ENCODE measurements at regions not wholly inside any gene's neighbourhood (a gene's known extent, or its start where the extent isn't known, plus 50 kb on each side); places are given as distances from the start of the nearest gene placed in this dataset.
"Not testable (repeated sequence)": the region's sequence is repeated elsewhere in the genome, so short reads cannot be mapped to it uniquely, and the experiment has no call there.

GRCh38 chr3:154904328-154904727 is 175.8 kb upstream of the MME start:
- intact Hi-C loops (cut with micrococcal nuclease), result loop anchor here (10.0 kb wide), 1 partner anchor 420 kb away; no protein-coding TSS in a partner anchor
- H3K27me3 Mint-ChIP-seq, result no peaks in the 10 kb centered on the region
- peaks cover 5% of the 10 kb centered on the region for H3K4me1 Mint-ChIP-seq (ENCODE audit: low read depth)
- H3K36me3 Mint-ChIP-seq (ENCODE audit: low read depth), result no peaks in the 10 kb centered on the region
- H3K27ac Mint-ChIP-seq, result no peak overlapping the region
- H3K4me3 Mint-ChIP-seq, result no peak overlapping the region
- no peaks in the 10 kb centered on the region for H3K9me3 Mint-ChIP-seq

DNA sequence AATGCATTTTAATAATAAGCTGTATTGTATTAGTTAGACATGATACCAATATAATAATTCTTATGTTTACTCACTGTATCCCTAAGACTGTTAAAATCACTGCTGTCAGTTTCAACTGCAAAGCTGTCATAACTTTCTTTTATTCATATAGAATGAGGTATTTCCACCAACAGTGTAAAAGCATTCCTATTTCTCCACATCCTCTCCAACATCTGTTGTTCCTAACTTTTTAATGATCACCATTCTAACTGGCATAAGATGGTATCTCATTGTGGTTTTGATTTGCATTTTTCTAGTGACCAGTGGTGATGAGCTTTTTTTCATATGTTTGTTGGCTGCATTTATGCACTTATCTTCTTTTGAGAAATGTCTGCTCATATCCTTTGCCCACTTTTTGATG is 177.6 kb upstream of the MME start:
- H3K4me1 Mint-ChIP-seq (ENCODE audit: low read depth); H3K36me3 Mint-ChIP-seq (ENCODE audit: low read depth); H3K27me3 Mint-ChIP-seq; H3K4me3 Mint-ChIP-seq; H3K9me3 Mint-ChIP-seq; H3K27ac Mint-ChIP-seq: not testable (repeated sequence)
- intact Hi-C loops (cut with micrococcal nuclease), result loop anchor here (10.0 kb wide), 1 partner anchor 422 kb away; no protein-coding TSS in a partner anchor

GRCh38 chr3:154901278-154901677 is 178.8 kb upstream of the MME start:
- intact Hi-C loops (cut with micrococcal nuclease), result loop anchor here (10.0 kb wide), 1 partner anchor 424 kb away; no protein-coding TSS in a partner anchor
- Mint-ChIP-seq H3K9me3 (no peaks in the 10 kb centered on the region), H3K4me1 (ENCODE audit: low read depth) (peaks cover 5% of the 10 kb centered on the region), H3K4me3 (no peak overlapping the region), H3K27ac (no peak overlapping the region), H3K36me3 (ENCODE audit: low read depth) (no peaks in the 10 kb centered on the region), H3K27me3 (no peaks in the 10 kb centered on the region)

- Mint-ChIP-seq H3K9me3 (no peaks in the 10 kb centered on the region), H3K4me1 (ENCODE audit: low read depth) (peaks cover 5% of the 10 kb centered on the region), H3K36me3 (ENCODE audit: low read depth) (no peaks in the 10 kb centered on the region), H3K4me3 (no peak overlapping the region), H3K27ac (no peak overlapping the region), H3K27me3 (no peaks in the 10 kb centered on the region)
- intact Hi-C loops (cut with micrococcal nuclease), result loop anchor here (10.0 kb wide), 1 partner anchor 424 kb away; no protein-coding TSS in a partner anchor
These were observed 179.3 kb upstream of the MME start for GRCh38 chr3:154900816-154901215.

GRCh38 chr3:154898916-154899315 is 181.2 kb upstream of the MME start:
- Mint-ChIP-seq H3K9me3 (peaks cover 2% of the 10 kb centered on the region), H3K27ac (no peak overlapping the region), H3K27me3 (no peaks in the 10 kb centered on the region), H3K36me3 (ENCODE audit: low read depth) (no peaks in the 10 kb centered on the region), H3K4me3 (no peak overlapping the region), H3K4me1 (ENCODE audit: low read depth) (peaks cover 1% of the 10 kb centered on the region)
- intact Hi-C loops (cut with micrococcal nuclease), result no loop called here

- intact Hi-C loops (cut with micrococcal nuclease), result no loop called here
- Mint-ChIP-seq H3K9me3 (peaks cover 7% of the 10 kb centered on the region), H3K4me3 (no peak overlapping the region)
These were observed 181.7 kb upstream of the MME start for GRCh38 chr3:154898443-154898842.

DNA sequence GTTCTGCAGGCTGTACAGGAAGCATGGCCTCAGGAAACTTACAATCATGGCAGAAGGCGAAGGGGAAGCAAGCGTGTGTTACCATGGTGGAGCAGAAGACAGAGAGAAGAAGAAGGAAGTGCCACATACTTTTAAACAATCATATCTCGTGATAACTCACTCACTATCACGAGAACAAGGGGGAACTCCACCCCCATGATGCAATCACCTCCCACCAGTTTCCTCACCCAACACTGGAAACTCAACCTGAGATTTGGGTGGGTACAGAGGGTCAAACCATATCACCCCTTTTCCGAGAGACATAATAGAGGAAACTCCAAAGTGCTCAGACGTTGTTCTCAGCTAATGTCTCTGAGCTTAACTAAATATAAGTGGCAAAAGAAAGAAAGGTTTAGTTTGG is 186.3 kb upstream of the MME start:
- H3K9me3 Mint-ChIP-seq, result peaks cover 10% of the 10 kb centered on the region
- no peaks in the 10 kb centered on the region for H3K4me1 Mint-ChIP-seq (ENCODE audit: low read depth)
- H3K27me3 Mint-ChIP-seq, result no peaks in the 10 kb centered on the region
- no peaks in the 10 kb centered on the region for H3K36me3 Mint-ChIP-seq (ENCODE audit: low read depth)
- no peak overlapping the region for H3K27ac Mint-ChIP-seq
- H3K4me3 Mint-ChIP-seq, result no peak overlapping the region
- intact Hi-C loops (cut with micrococcal nuclease), result no loop called here

More at GRCh38 chr3:154898443-154898842, 181.7 kb upstream of the MME start:
- no peaks in the 10 kb centered on the region for H3K27me3 Mint-ChIP-seq
- no peaks in the 10 kb centered on the region for H3K36me3 Mint-ChIP-seq (ENCODE audit: low read depth)
- no peak overlapping the region for H3K27ac Mint-ChIP-seq
- no peaks in the 10 kb centered on the region for H3K4me1 Mint-ChIP-seq (ENCODE audit: low read depth)

GRCh38 chr3:154889227-154889634 is 190.9 kb upstream of the MME start:
- Mint-ChIP-seq H3K27me3 (no peaks in the 10 kb centered on the region), H3K9me3 (peaks cover 23% of the 10 kb centered on the region), H3K4me1 (ENCODE audit: low read depth) (no peaks in the 10 kb centered on the region), H3K27ac (no peak overlapping the region), H3K4me3 (no peak overlapping the region), H3K36me3 (ENCODE audit: low read depth) (no peaks in the 10 kb centered on the region)
- intact Hi-C loops (cut with micrococcal nuclease), result no loop called here

GRCh38 chr3:154887869-154888268 is 192.2 kb upstream of the MME start:
- no peak overlapping the region for H3K4me3 Mint-ChIP-seq
- H3K36me3 Mint-ChIP-seq (ENCODE audit: low read depth), result no peaks in the 10 kb centered on the region
- H3K27me3 Mint-ChIP-seq, result no peaks in the 10 kb centered on the region
- intact Hi-C loops (cut with micrococcal nuclease), result no loop called here
- no peak overlapping the region for H3K27ac Mint-ChIP-seq
- peaks cover 13% of the 10 kb centered on the region for H3K9me3 Mint-ChIP-seq
- no peaks in the 10 kb centered on the region for H3K4me1 Mint-ChIP-seq (ENCODE audit: low read depth)

DNA sequence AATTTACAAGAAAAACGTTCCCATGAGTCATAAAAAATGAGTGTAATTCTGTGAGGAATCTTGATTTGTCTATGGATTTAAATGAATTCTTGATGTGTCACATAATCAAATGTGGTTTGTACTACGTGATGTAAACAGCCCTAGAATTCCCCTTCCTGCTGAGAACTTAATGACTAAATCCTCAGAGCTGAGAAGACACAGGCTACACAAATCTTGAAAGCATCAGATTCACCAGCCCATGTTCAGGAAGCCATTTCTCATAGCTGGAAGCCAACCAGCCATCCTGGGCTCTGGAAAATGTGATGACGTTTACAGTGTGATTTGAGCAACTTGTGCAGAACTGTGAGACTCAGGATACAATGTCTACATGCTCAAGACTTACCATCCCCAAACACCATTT is 193.7 kb upstream of the MME start:
- Mint-ChIP-seq H3K27ac (no peak overlapping the region), H3K4me3 (no peak overlapping the region), H3K27me3 (no peaks in the 10 kb centered on the region), H3K4me1 (ENCODE audit: low read depth) (no peaks in the 10 kb centered on the region), H3K9me3 (peaks cover 13% of the 10 kb centered on the region), H3K36me3 (ENCODE audit: low read depth) (no peaks in the 10 kb centered on the region)
- intact Hi-C loops (cut with micrococcal nuclease), result no loop called here

GRCh38 chr3:154885418-154885817 is 194.7 kb upstream of the MME start:
- peaks cover 13% of the 10 kb centered on the region for H3K9me3 Mint-ChIP-seq
- H3K4me3 Mint-ChIP-seq, result no peak overlapping the region
- H3K27me3 Mint-ChIP-seq, result no peaks in the 10 kb centered on the region
- H3K4me1 Mint-ChIP-seq (ENCODE audit: low read depth), result no peaks in the 10 kb centered on the region
- H3K27ac Mint-ChIP-seq, result no peak overlapping the region
- intact Hi-C loops (cut with micrococcal nuclease), result no loop called here
- no peaks in the 10 kb centered on the region for H3K36me3 Mint-ChIP-seq (ENCODE audit: low read depth)

- H3K4me1 Mint-ChIP-seq (ENCODE audit: low read depth), result no peaks in the 10 kb centered on the region
- no peak overlapping the region for H3K27ac Mint-ChIP-seq
- intact Hi-C loops (cut with micrococcal nuclease), result no loop called here
- H3K36me3 Mint-ChIP-seq (ENCODE audit: low read depth), result no peaks in the 10 kb centered on the region
- no peak overlapping the region for H3K4me3 Mint-ChIP-seq
- no peaks in the 10 kb centered on the region for H3K27me3 Mint-ChIP-seq
- peaks cover 13% of the 10 kb centered on the region for H3K9me3 Mint-ChIP-seq
These were observed 195.2 kb upstream of the MME start for GRCh38 chr3:154884952-154885351.

DNA sequence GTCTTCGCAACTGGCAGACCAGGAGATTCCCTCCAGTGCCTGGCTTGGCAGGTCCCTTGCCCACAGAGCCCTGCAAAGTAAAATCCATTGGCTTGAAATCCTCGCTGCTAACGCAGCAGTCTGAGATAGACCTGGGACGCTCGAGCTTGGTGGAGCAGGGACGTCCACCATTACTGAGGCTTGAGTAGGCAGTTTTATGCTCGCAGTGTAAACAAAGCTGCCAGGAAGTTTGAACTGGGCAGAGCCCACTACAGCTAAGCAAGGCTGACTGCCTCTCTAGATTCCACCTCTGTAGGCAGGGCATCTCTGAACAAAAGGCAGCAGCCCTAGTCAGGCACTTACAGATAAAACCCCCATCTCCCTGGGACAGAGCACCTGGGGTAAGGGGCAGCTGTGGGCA is 205.0 kb upstream of the MME start:
- intact Hi-C loops (cut with micrococcal nuclease), result no loop called here
- Mint-ChIP-seq H3K4me1 (ENCODE audit: low read depth) (peaks cover 16% of the 10 kb centered on the region), H3K4me3 (no peak overlapping the region), H3K27ac (no peak overlapping the region), H3K36me3 (ENCODE audit: low read depth) (no peaks in the 10 kb centered on the region), H3K9me3 (peaks cover 13% of the 10 kb centered on the region), H3K27me3 (no peaks in the 10 kb centered on the region)

DNA sequence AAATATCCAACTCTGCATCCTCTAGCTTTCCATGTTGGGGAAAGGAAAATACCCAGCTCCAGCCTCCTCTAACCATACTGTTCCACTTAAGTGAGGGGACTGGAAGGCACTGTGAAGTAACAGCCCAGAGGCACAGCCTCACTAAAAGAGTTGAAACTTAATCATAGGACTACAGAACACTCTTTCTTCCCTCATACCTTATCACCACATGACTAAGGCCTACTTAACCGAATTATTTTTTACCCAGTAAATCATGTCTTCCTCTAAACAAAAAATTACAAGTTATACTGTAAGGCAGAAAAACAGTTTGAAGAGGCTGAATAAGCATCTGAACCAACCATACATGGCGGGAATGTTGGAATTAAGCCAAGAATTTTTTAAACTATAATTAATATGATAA is 207.4 kb upstream of the MME start:
- intact Hi-C loops (cut with micrococcal nuclease), result no loop called here
- no peaks in the 10 kb centered on the region for H3K27me3 Mint-ChIP-seq
- no peak overlapping the region for H3K4me3 Mint-ChIP-seq
- H3K36me3 Mint-ChIP-seq (ENCODE audit: low read depth), result no peaks in the 10 kb centered on the region
- H3K27ac Mint-ChIP-seq, result no peak overlapping the region
- H3K9me3 Mint-ChIP-seq, result peaks cover 7% of the 10 kb centered on the region
- H3K4me1 Mint-ChIP-seq (ENCODE audit: low read depth), result peaks cover 16% of the 10 kb centered on the region

GRCh38 chr3:154872074-154872473 is 208.0 kb upstream of the MME start:
- Mint-ChIP-seq H3K27me3 (no peaks in the 10 kb centered on the region), H3K27ac (no peak overlapping the region), H3K36me3 (ENCODE audit: low read depth) (no peaks in the 10 kb centered on the region), H3K9me3 (peaks cover under 1% of the 10 kb centered on the region), H3K4me3 (no peak overlapping the region), H3K4me1 (ENCODE audit: low read depth) (peaks cover 16% of the 10 kb centered on the region)
- intact Hi-C loops (cut with micrococcal nuclease), result no loop called here

Data from dendritic cell treated with granulocyte-macrophage colony-stimulating factor and Interleukin-4, amounts not matched to agents 40 ng/mL and 50 ng/mL, for 4 days (primary cell).